Cardiac muscle cell (in vitro differentiated cells and primary cell): ENCODE measurements at regions not wholly inside any gene's neighbourhood (a gene's known extent, or its start where the extent isn't known, plus 50 kb on each side); places are given as distances from the start of the nearest gene placed in this dataset.

Experiments used
- DNase-seq, 2 donors: peaks; one replicate each; pipeline versions ENCODE4 v3.0.0 to v3.0.0-alpha.2; 2010 to 2017; ENCODE audit warnings: low read depth in 1 of 2, low spot score in 1 of 2
- H3K27ac ChIP-seq: fragments of 200-600 bp; sonication (generic); 2 replicates; pipeline ENCODE4 v1.5.1; 2016
- H3K27me3 ChIP-seq: fragments of 200-600 bp; sonication (generic); 2 replicates; pipeline ENCODE4 v1.6.0; 2016; ENCODE audit warnings: control low read depth
- H3K36me3 ChIP-seq: fragments of 200-600 bp; sonication (generic); 2 replicates; pipeline ENCODE4 v1.5.1; 2016; ENCODE audit warnings: control low read depth
- H3K4me1 ChIP-seq: fragments of 200-600 bp; sonication (generic); 2 replicates; pipeline ENCODE4 v1.8.1; 2017; ENCODE audit warnings: low read depth, mild to moderate bottlenecking, mixed run types
- H3K4me3 ChIP-seq: fragments of 200-600 bp; sonication (generic); 2 replicates; pipeline ENCODE4 v1.5.1; 2016; ENCODE audit warnings: mild to moderate bottlenecking
- H3K9me3 ChIP-seq: fragments of 200-600 bp; sonication (generic); 2 replicates; pipeline ENCODE4 v1.5.1; 2017; ENCODE audit warnings: low read depth, mild to moderate bottlenecking, control low read depth
- TF ChIP-seq, protein P1 (sequence below): IDR thresholded peaks from 2 replicates; pipeline ENCODE4 v1.5.1; 2012; ENCODE audit warnings: low read depth, mild to moderate bottlenecking, low read length

- no peak overlapping the region for H3K27ac ChIP-seq
- no peaks in the 10 kb centered on the region for H3K36me3 ChIP-seq
- H3K4me1 ChIP-seq = no peaks in the 10 kb centered on the region
- TF ChIP-seq, protein P1, sequence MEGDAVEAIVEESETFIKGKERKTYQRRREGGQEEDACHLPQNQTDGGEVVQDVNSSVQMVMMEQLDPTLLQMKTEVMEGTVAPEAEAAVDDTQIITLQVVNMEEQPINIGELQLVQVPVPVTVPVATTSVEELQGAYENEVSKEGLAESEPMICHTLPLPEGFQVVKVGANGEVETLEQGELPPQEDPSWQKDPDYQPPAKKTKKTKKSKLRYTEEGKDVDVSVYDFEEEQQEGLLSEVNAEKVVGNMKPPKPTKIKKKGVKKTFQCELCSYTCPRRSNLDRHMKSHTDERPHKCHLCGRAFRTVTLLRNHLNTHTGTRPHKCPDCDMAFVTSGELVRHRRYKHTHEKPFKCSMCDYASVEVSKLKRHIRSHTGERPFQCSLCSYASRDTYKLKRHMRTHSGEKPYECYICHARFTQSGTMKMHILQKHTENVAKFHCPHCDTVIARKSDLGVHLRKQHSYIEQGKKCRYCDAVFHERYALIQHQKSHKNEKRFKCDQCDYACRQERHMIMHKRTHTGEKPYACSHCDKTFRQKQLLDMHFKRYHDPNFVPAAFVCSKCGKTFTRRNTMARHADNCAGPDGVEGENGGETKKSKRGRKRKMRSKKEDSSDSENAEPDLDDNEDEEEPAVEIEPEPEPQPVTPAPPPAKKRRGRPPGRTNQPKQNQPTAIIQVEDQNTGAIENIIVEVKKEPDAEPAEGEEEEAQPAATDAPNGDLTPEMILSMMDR = no peak
- no peak for DNase-seq
- no peaks in the 10 kb centered on the region for H3K27me3 ChIP-seq
- H3K4me3 ChIP-seq = no peak overlapping the region
- H3K9me3 ChIP-seq = no peaks in the 10 kb centered on the region
These were observed 60.7 kb upstream of the PROKR2 start for GRCh38 chr20:5377484-5377883.

DNA sequence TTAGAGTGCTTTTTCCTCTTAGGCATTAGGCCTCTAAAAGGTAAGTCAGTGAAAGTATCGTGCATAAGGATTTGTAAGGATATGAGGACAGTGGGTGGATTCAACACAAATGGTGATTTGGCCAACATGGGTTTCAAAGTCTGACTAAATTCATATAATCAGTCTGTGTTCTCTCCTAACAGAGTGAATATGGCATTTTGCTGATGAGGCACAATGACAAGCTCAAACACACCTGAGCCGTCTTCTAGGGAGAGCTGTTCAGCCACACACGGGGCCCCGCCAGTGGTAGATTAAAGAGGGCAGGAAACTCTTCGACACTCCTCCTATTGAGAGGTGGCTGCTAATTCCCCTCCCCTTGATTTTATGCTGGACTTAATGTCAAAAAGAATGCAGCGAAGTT, 59.5 kb upstream of the PROKR2 start:
- Histone ChIP-seq H3K9me3 (no peaks in the 10 kb centered on the region), H3K4me1 (no peaks in the 10 kb centered on the region), H3K36me3 (no peaks in the 10 kb centered on the region), H3K27ac (no peak overlapping the region), H3K27me3 (no peaks in the 10 kb centered on the region), H3K4me3 (no peak overlapping the region)
- TF ChIP-seq, protein P1 = no peak
- DNase-seq = no peak

GRCh38 chr20:5374171-5374570, 57.4 kb upstream of the PROKR2 start:
- no peak for DNase-seq
- H3K36me3 ChIP-seq = no peaks in the 10 kb centered on the region
- no peaks in the 10 kb centered on the region for H3K27me3 ChIP-seq
- H3K4me1 ChIP-seq = no peaks in the 10 kb centered on the region
- no peak overlapping the region for H3K27ac ChIP-seq
- TF ChIP-seq, protein P1 = no peak
- H3K9me3 ChIP-seq = no peaks in the 10 kb centered on the region
- no peak overlapping the region for H3K4me3 ChIP-seq

GRCh38 chr20:5372371-5372770, 55.6 kb upstream of the PROKR2 start:
- H3K27ac ChIP-seq = no peak overlapping the region
- H3K36me3 ChIP-seq = no peaks in the 10 kb centered on the region
- no peaks in the 10 kb centered on the region for H3K4me1 ChIP-seq
- no peaks in the 10 kb centered on the region for H3K9me3 ChIP-seq
- DNase-seq = no peak
- H3K27me3 ChIP-seq = no peaks in the 10 kb centered on the region
- TF ChIP-seq, protein P1 = no peak
- no peak overlapping the region for H3K4me3 ChIP-seq

- no peak overlapping the region for H3K27ac ChIP-seq
- H3K4me3 ChIP-seq = no peak overlapping the region
- no peaks in the 10 kb centered on the region for H3K9me3 ChIP-seq
- no peaks in the 10 kb centered on the region for H3K27me3 ChIP-seq
- no peak for DNase-seq
- no peaks in the 10 kb centered on the region for H3K4me1 ChIP-seq
- H3K36me3 ChIP-seq = no peaks in the 10 kb centered on the region
- TF ChIP-seq, protein P1 = no peak
These were observed 52.9 kb upstream of the PROKR2 start for GRCh38 chr20:5369629-5370028.
